Adipocyte (in vitro differentiated cells): ENCODE measurements at regions not wholly inside any gene's neighbourhood (a gene's known extent, or its start where the extent isn't known, plus 50 kb on each side); places are given as distances from the start of the nearest gene placed in this dataset.

ENCODE experiments used
- DNase-seq: peaks from one replicate; pipeline ENCODE4 v3.0.0-alpha.2; 2015; ENCODE audit warnings: low read depth
- H3K27me3 ChIP-seq: replicated peaks from 2 replicates; pipeline ENCODE4 v1.7.0; 2013; ENCODE audit warnings: mild to moderate bottlenecking, low read length, moderate library complexity; ENCODE audit not compliant: control insufficient read depth, insufficient read depth
- H3K36me3 ChIP-seq: 2 replicates; pipeline ENCODE4 v1.7.0; 2013; ENCODE audit warnings: low read length, mild to moderate bottlenecking, moderate library complexity; ENCODE audit not compliant: control insufficient read depth, insufficient read depth, severe bottlenecking
- H3K4me1 ChIP-seq: 2 replicates; pipeline ENCODE4 v1.7.0; 2013; ENCODE audit warnings: mild to moderate bottlenecking, low read length, moderate library complexity; ENCODE audit not compliant: control insufficient read depth, insufficient read depth
- H3K4me3 ChIP-seq: 2 replicates; pipeline ENCODE4 v1.7.0; 2013; ENCODE audit warnings: mild to moderate bottlenecking, low read length, moderate library complexity
- H3K9ac ChIP-seq: 2 replicates; pipeline ENCODE4 v1.7.0; 2013; ENCODE audit warnings: mild to moderate bottlenecking, low read length, moderate library complexity
- H3K9me3 ChIP-seq: 2 replicates; pipeline ENCODE4 v1.7.0; 2013; ENCODE audit warnings: mild to moderate bottlenecking, low read length, moderate library complexity; ENCODE audit not compliant: control insufficient read depth

- H3K4me1 ChIP-seq, result peaks cover 9% of the 10 kb centered on the region
- DNase-seq, result no peak
- no peaks in the 10 kb centered on the region for H3K36me3 ChIP-seq
- no peaks in the 10 kb centered on the region for H3K27me3 ChIP-seq
- no peaks in the 10 kb centered on the region for H3K9me3 ChIP-seq
- no peak overlapping the region for H3K9ac ChIP-seq
- no peak overlapping the region for H3K4me3 ChIP-seq
These were observed 184.6 kb upstream of the PRDM1 start for GRCh38 chr6:105901583-105901982.

- peak; percentile 89 for DNase-seq
- no peaks in the 10 kb centered on the region for H3K36me3 ChIP-seq
- peaks cover 9% of the 10 kb centered on the region for H3K4me1 ChIP-seq
- H3K9me3 ChIP-seq, result no peaks in the 10 kb centered on the region
- H3K9ac ChIP-seq, result no peak overlapping the region
- H3K27me3 ChIP-seq, result no peaks in the 10 kb centered on the region
- H3K4me3 ChIP-seq, result no peak overlapping the region
These were observed 185.8 kb upstream of the PRDM1 start for GRCh38 chr6:105900125-105900937.

- Histone ChIP-seq H3K4me3 (no peak overlapping the region), H3K36me3 (no peaks in the 10 kb centered on the region), H3K27me3 (no peaks in the 10 kb centered on the region), H3K4me1 (peaks cover 15% of the 10 kb centered on the region), H3K9me3 (no peaks in the 10 kb centered on the region), H3K9ac (no peak overlapping the region)
- DNase-seq, result no peak
These were observed 187.8 kb upstream of the PRDM1 start for GRCh38 chr6:105898286-105898685.

GRCh38 chr6:105897131-105897530 is 189.0 kb upstream of the PRDM1 start:
- H3K9ac ChIP-seq, result no peak overlapping the region
- no peak overlapping the region for H3K4me3 ChIP-seq
- no peak for DNase-seq
- H3K27me3 ChIP-seq, result no peaks in the 10 kb centered on the region
- no peaks in the 10 kb centered on the region for H3K36me3 ChIP-seq
- peaks cover 10% of the 10 kb centered on the region for H3K4me1 ChIP-seq
- H3K9me3 ChIP-seq, result no peaks in the 10 kb centered on the region

GRCh38 chr6:105896821-105897095 is 189.4 kb upstream of the PRDM1 start:
- peaks cover 10% of the 10 kb centered on the region for H3K4me1 ChIP-seq
- no peaks in the 10 kb centered on the region for H3K36me3 ChIP-seq
- no peak overlapping the region for H3K4me3 ChIP-seq
- DNase-seq, result no peak
- H3K27me3 ChIP-seq, result no peaks in the 10 kb centered on the region
- H3K9me3 ChIP-seq, result no peaks in the 10 kb centered on the region
- H3K9ac ChIP-seq, result no peak overlapping the region

- H3K9me3 ChIP-seq, result no peaks in the 10 kb centered on the region
- H3K27me3 ChIP-seq, result no peaks in the 10 kb centered on the region
- no peaks in the 10 kb centered on the region for H3K36me3 ChIP-seq
- H3K4me1 ChIP-seq, result peaks cover 10% of the 10 kb centered on the region
- DNase-seq, result no peak
- H3K4me3 ChIP-seq, result no peak overlapping the region
- H3K9ac ChIP-seq, result no peak overlapping the region
These were observed 189.9 kb upstream of the PRDM1 start for GRCh38 chr6:105896052-105896820.

- Histone ChIP-seq H3K9ac (no peak overlapping the region), H3K4me1 (peaks cover 6% of the 10 kb centered on the region), H3K4me3 (no peak overlapping the region), H3K9me3 (peaks cover 8% of the 10 kb centered on the region), H3K27me3 (no peaks in the 10 kb centered on the region), H3K36me3 (no peaks in the 10 kb centered on the region)
- no peak for DNase-seq
These were observed 191.6 kb upstream of the PRDM1 start for GRCh38 chr6:105894556-105894955.

GRCh38 chr6:105893741-105894140 is 192.4 kb upstream of the PRDM1 start:
- H3K36me3 ChIP-seq, result no peaks in the 10 kb centered on the region
- no peak overlapping the region for H3K9ac ChIP-seq
- H3K9me3 ChIP-seq, result peaks cover 8% of the 10 kb centered on the region
- H3K4me1 ChIP-seq, result peaks cover 6% of the 10 kb centered on the region
- no peaks in the 10 kb centered on the region for H3K27me3 ChIP-seq
- no peak for DNase-seq
- no peak overlapping the region for H3K4me3 ChIP-seq

GRCh38 chr6:105892577-105893262 is 193.4 kb upstream of the PRDM1 start:
- peaks cover 6% of the 10 kb centered on the region for H3K4me1 ChIP-seq
- no peak overlapping the region for H3K9ac ChIP-seq
- H3K27me3 ChIP-seq, result no peaks in the 10 kb centered on the region
- H3K9me3 ChIP-seq, result peaks cover 8% of the 10 kb centered on the region
- H3K36me3 ChIP-seq, result no peaks in the 10 kb centered on the region
- DNase-seq, result no peak
- H3K4me3 ChIP-seq, result no peak overlapping the region

GRCh38 chr6:105890521-105891244 is 195.5 kb upstream of the PRDM1 start:
- H3K4me1 ChIP-seq, result peaks cover 19% of the 10 kb centered on the region
- H3K27me3 ChIP-seq, result no peaks in the 10 kb centered on the region
- DNase-seq, result no peak
- H3K4me3 ChIP-seq, result no peak overlapping the region
- peaks cover 8% of the 10 kb centered on the region for H3K9me3 ChIP-seq
- no peaks in the 10 kb centered on the region for H3K36me3 ChIP-seq
- no peak overlapping the region for H3K9ac ChIP-seq

- Histone ChIP-seq H3K4me1 (peaks cover 20% of the 10 kb centered on the region), H3K36me3 (no peaks in the 10 kb centered on the region), H3K27me3 (no peaks in the 10 kb centered on the region), H3K9me3 (peaks cover 8% of the 10 kb centered on the region), H3K9ac (no peak overlapping the region), H3K4me3 (no peak overlapping the region)
- no peak for DNase-seq
These were observed 196.2 kb upstream of the PRDM1 start for GRCh38 chr6:105889902-105890301.
